Parathyroid adenoma (tissue), 2 donors: ENCODE measurements at regions not wholly inside any gene's neighbourhood (a gene's known extent, or its start where the extent isn't known, plus 50 kb on each side); places are given as distances from the start of the nearest gene placed in this dataset.

Source experiments
- H2AFZ ChIP-seq: fragments of 300-600 bp; sonication (generic); one replicate; pipeline ENCODE4 v1.7.0; 2017; ENCODE audit warnings: antibody characterized with exemption, mild to moderate bottlenecking
- H3K27ac ChIP-seq: fragments of 300-600 bp; sonication (generic); one replicate; pipeline ENCODE4 v1.7.0; 2017
- H3K27me3 ChIP-seq: fragments of 300-600 bp; sonication (generic); one replicate; pipeline ENCODE4 v1.7.0; 2017; ENCODE audit warnings: low read length; ENCODE audit not compliant: control insufficient read depth, insufficient read depth
- H3K36me3 ChIP-seq: fragments of 300-600 bp; sonication (generic); one replicate; pipeline ENCODE4 v1.7.0; 2017; ENCODE audit warnings: low read length; ENCODE audit not compliant: control insufficient read depth, insufficient read depth
- H3K4me1 ChIP-seq: fragments of 300-600 bp; sonication (generic); one replicate; pipeline ENCODE4 v1.7.0; 2017; ENCODE audit warnings: control low read depth
- H3K4me2 ChIP-seq: fragments of 300-600 bp; sonication (generic); one replicate; pipeline ENCODE4 v1.7.0; 2017; ENCODE audit warnings: low read length
- H3K4me3 ChIP-seq: fragments of 300-600 bp; sonication (generic); one replicate; pipeline ENCODE4 v1.7.0; 2017; ENCODE audit warnings: low read depth, low read length
- H3K79me2 ChIP-seq: fragments of 300-600 bp; sonication (generic); one replicate; pipeline ENCODE4 v1.7.0; 2017; ENCODE audit warnings: control low read depth
- H3K9ac ChIP-seq: fragments of 300-600 bp; sonication (generic); one replicate; pipeline ENCODE4 v1.7.0; 2017; ENCODE audit warnings: mild to moderate bottlenecking
- H3K9me3 ChIP-seq: fragments of 300-600 bp; sonication (generic); one replicate; pipeline ENCODE4 v1.7.0; 2017; ENCODE audit warnings: low read length; ENCODE audit not compliant: control insufficient read depth
- TF ChIP-seq, protein P1 (sequence below): fragments of 300-600 bp; sonication (generic); IDR thresholded peaks from one replicate; pipeline ENCODE4 v1.7.0; 2017; ENCODE audit warnings: antibody characterized with exemption, mild to moderate bottlenecking
- donor health status: primary hyperparathyroidism.

DNA sequence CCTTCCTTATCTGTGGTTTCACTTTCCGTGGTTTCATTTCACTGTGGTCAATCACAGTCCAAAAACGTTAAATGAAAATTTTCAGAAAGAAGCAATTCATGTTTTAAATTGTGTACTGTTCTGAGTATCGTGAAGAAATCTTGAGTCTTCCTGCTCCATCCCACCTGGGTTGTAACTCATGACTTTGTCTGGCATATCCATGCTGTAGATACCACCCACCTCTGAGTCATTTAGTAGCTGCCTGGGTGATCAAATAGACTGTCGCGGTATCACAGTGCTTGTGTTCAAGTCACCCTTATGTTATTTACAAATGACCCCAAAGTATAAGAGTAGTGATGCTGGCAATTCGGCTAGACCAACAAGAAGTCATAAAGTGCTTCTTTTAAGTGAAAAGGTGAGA lies 521.2 kb downstream of the AACS start:
- H3K27me3 ChIP-seq, result no peaks in the 10 kb centered on the region
- TF ChIP-seq, protein P1, sequence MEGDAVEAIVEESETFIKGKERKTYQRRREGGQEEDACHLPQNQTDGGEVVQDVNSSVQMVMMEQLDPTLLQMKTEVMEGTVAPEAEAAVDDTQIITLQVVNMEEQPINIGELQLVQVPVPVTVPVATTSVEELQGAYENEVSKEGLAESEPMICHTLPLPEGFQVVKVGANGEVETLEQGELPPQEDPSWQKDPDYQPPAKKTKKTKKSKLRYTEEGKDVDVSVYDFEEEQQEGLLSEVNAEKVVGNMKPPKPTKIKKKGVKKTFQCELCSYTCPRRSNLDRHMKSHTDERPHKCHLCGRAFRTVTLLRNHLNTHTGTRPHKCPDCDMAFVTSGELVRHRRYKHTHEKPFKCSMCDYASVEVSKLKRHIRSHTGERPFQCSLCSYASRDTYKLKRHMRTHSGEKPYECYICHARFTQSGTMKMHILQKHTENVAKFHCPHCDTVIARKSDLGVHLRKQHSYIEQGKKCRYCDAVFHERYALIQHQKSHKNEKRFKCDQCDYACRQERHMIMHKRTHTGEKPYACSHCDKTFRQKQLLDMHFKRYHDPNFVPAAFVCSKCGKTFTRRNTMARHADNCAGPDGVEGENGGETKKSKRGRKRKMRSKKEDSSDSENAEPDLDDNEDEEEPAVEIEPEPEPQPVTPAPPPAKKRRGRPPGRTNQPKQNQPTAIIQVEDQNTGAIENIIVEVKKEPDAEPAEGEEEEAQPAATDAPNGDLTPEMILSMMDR, result no peak
- no peak overlapping the region for H2AFZ ChIP-seq

DNA sequence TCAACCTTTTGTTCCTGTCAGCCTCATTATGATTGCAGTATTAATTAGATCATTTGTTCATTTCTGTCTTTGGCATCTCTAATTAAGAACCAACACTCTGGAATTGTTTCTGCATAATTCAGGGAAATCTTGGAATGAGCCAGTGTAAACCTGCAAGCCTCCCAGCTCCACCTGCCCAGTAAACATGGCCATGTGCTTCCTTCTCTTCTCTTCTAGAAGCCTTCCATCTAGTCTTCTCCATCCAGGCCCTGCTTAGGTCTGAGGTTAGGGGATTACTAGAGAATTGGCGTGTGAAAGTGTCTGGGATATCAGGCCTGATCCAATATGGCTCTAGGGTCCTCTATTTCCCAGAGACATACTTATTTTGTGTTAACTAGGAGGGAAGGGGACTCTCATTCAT lies 528.0 kb downstream of the AACS start:
- H3K4me2 ChIP-seq, result no peak overlapping the region
- no peak overlapping the region for H3K9ac ChIP-seq
- TF ChIP-seq, protein P1, result no peak
- no peaks in the 10 kb centered on the region for H3K79me2 ChIP-seq
- no peaks in the 10 kb centered on the region for H3K4me1 ChIP-seq
- H3K9me3 ChIP-seq, result no peaks in the 10 kb centered on the region
- no peaks in the 10 kb centered on the region for H3K27me3 ChIP-seq
- no peak overlapping the region for H2AFZ ChIP-seq
- no peak overlapping the region for H3K4me3 ChIP-seq
- no peak overlapping the region for H3K27ac ChIP-seq
- H3K36me3 ChIP-seq, result no peaks in the 10 kb centered on the region

More for the DNA sequence above, 521.2 kb downstream of the AACS start:
- H3K36me3 ChIP-seq, result no peaks in the 10 kb centered on the region
- H3K9ac ChIP-seq, result no peak overlapping the region
- no peak overlapping the region for H3K4me3 ChIP-seq
- H3K4me1 ChIP-seq, result no peaks in the 10 kb centered on the region
- no peaks in the 10 kb centered on the region for H3K9me3 ChIP-seq
- no peak overlapping the region for H3K4me2 ChIP-seq
- H3K27ac ChIP-seq, result no peak overlapping the region
- no peaks in the 10 kb centered on the region for H3K79me2 ChIP-seq

DNA sequence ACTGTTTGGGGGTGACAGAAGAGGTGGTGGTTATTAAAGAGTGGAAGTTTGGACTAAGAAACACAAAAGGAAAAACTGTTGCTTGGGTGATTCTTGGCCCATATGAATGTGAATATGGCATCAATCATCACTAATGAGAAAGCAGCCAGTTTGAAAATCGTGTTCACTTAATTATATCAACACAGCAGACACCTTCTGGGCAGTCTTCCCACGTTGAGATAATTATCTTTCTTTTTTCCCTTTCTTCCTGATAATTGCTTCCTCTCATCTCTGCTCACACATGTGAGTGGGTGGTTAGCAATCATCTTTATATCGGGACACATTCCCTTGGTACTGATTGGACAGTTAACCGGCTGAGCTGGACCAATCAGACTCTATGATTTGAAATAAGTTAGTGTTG lies 539.7 kb downstream of the AACS start:
- no peak overlapping the region for H3K4me3 ChIP-seq
- H3K9ac ChIP-seq, result no peak overlapping the region
- no peaks in the 10 kb centered on the region for H3K79me2 ChIP-seq
- H3K9me3 ChIP-seq, result no peaks in the 10 kb centered on the region
- no peak overlapping the region for H3K4me2 ChIP-seq
- H3K27ac ChIP-seq, result no peak overlapping the region
- H3K27me3 ChIP-seq, result no peaks in the 10 kb centered on the region
- H2AFZ ChIP-seq, result no peak overlapping the region
- no peaks in the 10 kb centered on the region for H3K36me3 ChIP-seq
- TF ChIP-seq, protein P1, result no peak
- H3K4me1 ChIP-seq, result no peaks in the 10 kb centered on the region

DNA sequence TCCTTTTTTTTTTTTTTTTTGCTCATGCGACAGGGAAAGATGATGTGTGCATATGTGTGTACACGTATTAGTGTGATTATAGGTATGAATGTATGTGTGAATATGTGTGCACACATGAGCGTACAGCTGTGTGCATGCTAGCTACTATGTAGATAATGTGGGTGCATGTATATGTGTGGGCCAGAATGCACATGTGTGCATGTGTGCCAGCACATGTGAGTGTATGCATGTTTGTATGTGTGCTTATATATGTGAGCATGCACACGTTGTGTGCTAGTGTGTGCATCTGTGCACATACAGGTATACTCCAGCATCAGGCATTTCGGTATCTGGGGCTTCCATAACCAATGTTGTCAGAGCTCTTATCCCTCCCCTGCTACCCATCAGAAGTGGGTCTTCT lies 541.1 kb downstream of the AACS start:
- TF ChIP-seq, protein P1, result no peak
- Histone ChIP-seq H3K27me3 (no peaks in the 10 kb centered on the region), H3K4me3 (no peak overlapping the region), H3K27ac (no peak overlapping the region), H3K4me1 (no peaks in the 10 kb centered on the region), H3K9ac (no peak overlapping the region), H3K36me3 (no peaks in the 10 kb centered on the region), H3K9me3 (no peaks in the 10 kb centered on the region), H3K4me2 (no peak overlapping the region), H2AFZ (no peak overlapping the region), H3K79me2 (no peaks in the 10 kb centered on the region)

DNA sequence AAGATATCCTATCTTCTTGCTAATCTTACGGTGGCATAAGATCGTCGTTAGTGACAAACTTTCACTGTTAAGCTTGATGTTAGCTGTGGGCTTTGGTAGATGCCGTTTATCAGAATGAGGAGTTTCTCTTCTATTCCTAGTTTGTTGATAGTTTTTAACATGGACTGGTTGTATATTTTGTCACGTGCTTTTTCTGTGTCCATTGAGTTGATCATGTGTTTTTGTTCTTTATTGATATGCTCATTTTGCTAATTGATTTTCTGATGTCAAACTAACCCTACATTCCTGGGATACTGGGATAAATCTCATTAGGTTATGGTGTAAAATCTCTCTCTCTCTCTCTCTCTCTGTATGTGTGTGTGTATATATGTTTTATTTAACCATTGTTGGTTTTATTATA lies 545.1 kb downstream of the AACS start:
- H3K4me3 ChIP-seq, result no peak overlapping the region
- H3K27ac ChIP-seq, result no peak overlapping the region
- H3K9ac ChIP-seq, result no peak overlapping the region
- no peak overlapping the region for H3K4me2 ChIP-seq
- H2AFZ ChIP-seq, result no peak overlapping the region
- H3K79me2 ChIP-seq, result no peaks in the 10 kb centered on the region
- H3K27me3 ChIP-seq, result no peaks in the 10 kb centered on the region
- no peaks in the 10 kb centered on the region for H3K4me1 ChIP-seq
- no peaks in the 10 kb centered on the region for H3K9me3 ChIP-seq
- no peaks in the 10 kb centered on the region for H3K36me3 ChIP-seq
- TF ChIP-seq, protein P1, result no peak
